ENCODE measurements at regions not wholly inside any gene's neighbourhood (a gene's known extent, or its start where the extent isn't known, plus 50 kb on each side); places are given as distances from the start of the nearest gene placed in this dataset.

DNA sequence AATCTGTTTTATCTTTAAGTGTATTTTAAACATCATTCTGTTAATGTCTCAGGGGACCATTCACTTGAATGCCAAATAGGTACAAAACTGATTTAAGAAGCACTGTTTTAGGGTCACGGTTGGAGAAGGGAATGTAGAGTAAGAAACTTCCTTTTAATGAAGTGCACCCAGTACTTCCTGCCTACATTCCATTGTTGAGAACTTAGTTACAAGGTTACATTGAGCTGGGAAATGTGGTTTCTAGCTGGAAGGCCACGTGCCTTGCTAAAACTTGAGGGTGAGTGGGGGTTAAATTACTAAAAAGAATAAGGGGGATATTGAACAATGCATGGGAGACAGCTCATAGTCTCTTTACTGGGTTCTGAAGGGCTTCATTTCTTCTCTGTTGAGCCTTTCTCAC, 78.3 kb upstream of the TBC1D5 start:
- TF ChIP-seq POLR2A (IDR thresholded peaks at IDR 0.05; ENCODE audit: low read depth, low read length) = no peak
- TF ChIP-seq POLR2AphosphoS5 (IDR thresholded peaks at IDR 0.05; ENCODE audit: low read depth, low read length) = no peak
- TF ChIP-seq TAF1 (IDR thresholded peaks at IDR 0.05; ENCODE audit: borderline replicate concordance, low read depth, low read length) = no peak

All from GM12892 (cell line).